A673 (cell line): ENCODE measurements at regions not wholly inside any gene's neighbourhood (a gene's known extent, or its start where the extent isn't known, plus 50 kb on each side); places are given as distances from the start of the nearest gene placed in this dataset.

Experiments
- BruUV-seq: library from RNA; stranded (reverse); fragments of 400-500 nt; replicated peaks from 2 replicates; lab custom pipeline; 2021; lab: Mats Ljungman, UMichigan
- CTCF ChIA-PET: fragments of 300-600 bp; sonication (Branson Sonifier 250); formaldehyde crosslinking; loops from one replicate; lab custom pipeline; 2022; ENCODE audit warnings: antibody characterized with exemption; lab: Charles Lee
- POLR2A ChIA-PET: fragments of 300-600 bp; sonication (Branson Sonifier 250); formaldehyde crosslinking; loops from one replicate; lab custom pipeline; 2022; ENCODE audit warnings: antibody characterized with exemption; ENCODE audit not compliant: low non-redundant PET; lab: Charles Lee
- DNase-seq: peaks from one replicate; pipeline ENCODE4 v3.0.0-alpha.2; 2015; ENCODE audit warnings: low spot score
- H3K27ac ChIP-seq: fragments of 200-600 bp; sonication (generic); 2 replicates; pipeline ENCODE4 v1.5.1; 2016; ENCODE audit warnings: mixed run types, low read depth, mild to moderate bottlenecking, mixed read lengths, antibody characterized with exemption, low read length; ENCODE audit not compliant: poor library complexity, severe bottlenecking
- H3K27me3 ChIP-seq: fragments of 200-600 bp; sonication (generic); replicated peaks from 2 replicates; pipeline ENCODE4 v1.6.1; 2017; ENCODE audit warnings: mixed run types, low read depth, mild to moderate bottlenecking, mixed read lengths, antibody characterized with exemption, low read length; ENCODE audit not compliant: insufficient read depth, poor library complexity
- H3K36me3 ChIP-seq: fragments of 200-600 bp; sonication (generic); 2 replicates; pipeline ENCODE4 v1.6.1; 2016; ENCODE audit warnings: mixed run types, mild to moderate bottlenecking, mixed read lengths, antibody characterized with exemption, low read length; ENCODE audit not compliant: insufficient read depth, poor library complexity, severe bottlenecking
- H3K4me1 ChIP-seq: fragments of 200-600 bp; sonication (generic); 2 replicates; pipeline ENCODE4 v1.6.1; 2017; ENCODE audit warnings: mixed run types, mild to moderate bottlenecking, mixed read lengths, antibody characterized with exemption, low read length; ENCODE audit not compliant: insufficient read depth, poor library complexity, severe bottlenecking
- H3K4me3 ChIP-seq: fragments of 200-600 bp; sonication (generic); 2 replicates; pipeline ENCODE4 v1.5.1; 2016; ENCODE audit warnings: low read depth, mixed run types, mild to moderate bottlenecking, mixed read lengths, low read length; ENCODE audit not compliant: poor library complexity, severe bottlenecking
- H3K9me3 ChIP-seq: fragments of 200-600 bp; sonication (generic); 2 replicates; pipeline ENCODE4 v1.6.1; 2016; ENCODE audit warnings: mixed run types, low read depth, mild to moderate bottlenecking, mixed read lengths, antibody characterized with exemption, low read length; ENCODE audit not compliant: poor library complexity, severe bottlenecking
- EZH2 ChIP-seq: fragments of 200-600 bp; sonication (generic); IDR thresholded peaks from 2 replicates; pipeline ENCODE4 v1.6.1; 2017; ENCODE audit warnings: borderline replicate concordance, low read depth, mild to moderate bottlenecking, mixed read lengths, antibody characterized with exemption, low read length; ENCODE audit not compliant: poor library complexity, severe bottlenecking
- intact Hi-C: fragments of 100-400 bp; cut with micrococcal nuclease; formaldehyde crosslinking; loops from one replicate; pipeline ENCODE4 v1.10.0; 2022; ENCODE audit not compliant: unreplicated experiment
- TF ChIP-seq, protein P1 (sequence below): fragments of 300-800, 200-600 bp; sonication (generic); conservative IDR thresholded peaks from 2 replicates; pipeline ENCODE4 v1.5.1; 2017; ENCODE audit warnings: low read depth, mild to moderate bottlenecking, antibody characterized with exemption, low read length, moderate library complexity, mixed read lengths

DNA sequence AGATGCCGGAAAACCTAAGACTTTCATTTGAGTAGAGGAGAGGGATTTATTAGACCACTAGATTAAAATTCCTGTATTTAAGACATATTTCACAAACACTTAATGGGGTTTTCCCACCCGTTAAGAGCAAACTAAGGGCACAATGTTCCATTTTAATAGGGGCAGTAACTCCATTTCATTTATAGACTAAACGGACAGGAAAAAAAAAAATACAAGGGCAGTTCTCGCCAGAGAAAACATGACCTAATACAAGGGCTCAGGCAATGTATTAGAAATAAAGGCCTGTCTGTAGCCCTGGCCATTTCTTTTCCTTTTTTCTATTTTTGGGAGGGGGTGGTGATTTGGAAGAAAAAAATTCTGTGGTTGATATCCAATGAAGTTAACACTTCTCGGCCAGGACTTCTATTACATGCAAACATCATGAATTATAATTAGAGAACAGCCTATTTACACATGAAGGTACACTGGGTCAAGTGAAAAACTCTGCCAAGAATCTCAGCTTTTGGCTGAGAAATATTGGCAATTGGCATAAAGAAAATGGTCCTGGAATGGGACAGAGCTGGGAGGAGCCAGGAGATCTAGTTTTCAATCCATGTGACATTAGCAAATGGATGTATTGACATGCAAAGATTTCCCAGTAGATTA lies 641.1 kb upstream of the TBX3 start:
- intact Hi-C loops: no loop called here
- POLR2A ChIA-PET: no interaction called here

DNA sequence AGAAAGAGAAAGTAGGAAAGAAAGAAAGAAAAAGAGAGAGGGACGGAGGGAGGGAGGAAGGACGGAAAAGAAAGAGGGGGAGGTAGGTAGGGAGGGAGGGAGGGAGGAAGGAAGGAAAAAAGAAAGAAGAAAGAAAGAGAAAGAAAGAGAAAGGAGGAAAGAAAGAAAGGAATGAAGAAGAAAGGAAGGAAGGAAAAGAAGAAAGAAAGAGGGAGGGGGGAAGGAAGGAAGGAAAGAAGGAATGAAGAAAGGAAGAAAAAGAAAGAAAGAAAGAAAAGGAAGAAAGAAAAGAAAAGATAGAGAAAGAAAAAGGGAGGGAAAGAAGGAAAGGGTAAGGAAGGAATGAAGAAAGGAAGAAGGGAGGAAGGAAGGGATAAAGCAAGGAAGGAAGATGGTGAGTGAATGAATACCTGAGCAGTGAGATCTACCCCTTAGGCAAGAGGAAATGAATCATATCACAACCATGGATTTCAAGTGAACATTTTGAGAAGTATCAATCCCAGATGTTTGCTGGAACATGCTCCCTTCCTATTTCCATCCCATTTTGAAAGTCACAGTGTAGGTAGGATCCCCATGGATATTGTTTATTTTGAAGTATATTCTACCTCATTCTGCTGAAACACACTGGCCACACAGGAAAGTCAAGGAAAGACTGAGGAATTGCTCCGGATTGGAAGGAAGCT lies 639.4 kb upstream of the TBX3 start:
- Histone ChIP-seq H3K9me3 (no peaks in the 10 kb centered on the region), H3K36me3 (no peaks in the 10 kb centered on the region), H3K4me3 (no peak overlapping the region), H3K27me3 (no peaks in the 10 kb centered on the region), H3K4me1 (no peaks in the 10 kb centered on the region), H3K27ac (no peak overlapping the region)
- TF ChIP-seq EZH2: no peak
- TF ChIP-seq, protein P1, sequence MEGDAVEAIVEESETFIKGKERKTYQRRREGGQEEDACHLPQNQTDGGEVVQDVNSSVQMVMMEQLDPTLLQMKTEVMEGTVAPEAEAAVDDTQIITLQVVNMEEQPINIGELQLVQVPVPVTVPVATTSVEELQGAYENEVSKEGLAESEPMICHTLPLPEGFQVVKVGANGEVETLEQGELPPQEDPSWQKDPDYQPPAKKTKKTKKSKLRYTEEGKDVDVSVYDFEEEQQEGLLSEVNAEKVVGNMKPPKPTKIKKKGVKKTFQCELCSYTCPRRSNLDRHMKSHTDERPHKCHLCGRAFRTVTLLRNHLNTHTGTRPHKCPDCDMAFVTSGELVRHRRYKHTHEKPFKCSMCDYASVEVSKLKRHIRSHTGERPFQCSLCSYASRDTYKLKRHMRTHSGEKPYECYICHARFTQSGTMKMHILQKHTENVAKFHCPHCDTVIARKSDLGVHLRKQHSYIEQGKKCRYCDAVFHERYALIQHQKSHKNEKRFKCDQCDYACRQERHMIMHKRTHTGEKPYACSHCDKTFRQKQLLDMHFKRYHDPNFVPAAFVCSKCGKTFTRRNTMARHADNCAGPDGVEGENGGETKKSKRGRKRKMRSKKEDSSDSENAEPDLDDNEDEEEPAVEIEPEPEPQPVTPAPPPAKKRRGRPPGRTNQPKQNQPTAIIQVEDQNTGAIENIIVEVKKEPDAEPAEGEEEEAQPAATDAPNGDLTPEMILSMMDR: no peak
- CTCF ChIA-PET: no interaction called here
- intact Hi-C loops: no loop called here
- BruUV-seq: no TSS peak
- DNase-seq: no peak
- POLR2A ChIA-PET: no interaction called here

More for the DNA sequence above, 641.1 kb upstream of the TBX3 start:
- DNase-seq: no peak
- H3K9me3 ChIP-seq: peaks cover 4% of the 10 kb centered on the region
- no TSS peak for BruUV-seq
- CTCF ChIA-PET: no interaction called here
- H3K4me1 ChIP-seq: no peaks in the 10 kb centered on the region
- no peak for TF ChIP-seq EZH2
- TF ChIP-seq, protein P1: no peak
- no peaks in the 10 kb centered on the region for H3K36me3 ChIP-seq
- H3K27ac ChIP-seq: no peak overlapping the region
- H3K4me3 ChIP-seq: no peak overlapping the region
- no peaks in the 10 kb centered on the region for H3K27me3 ChIP-seq

DNA sequence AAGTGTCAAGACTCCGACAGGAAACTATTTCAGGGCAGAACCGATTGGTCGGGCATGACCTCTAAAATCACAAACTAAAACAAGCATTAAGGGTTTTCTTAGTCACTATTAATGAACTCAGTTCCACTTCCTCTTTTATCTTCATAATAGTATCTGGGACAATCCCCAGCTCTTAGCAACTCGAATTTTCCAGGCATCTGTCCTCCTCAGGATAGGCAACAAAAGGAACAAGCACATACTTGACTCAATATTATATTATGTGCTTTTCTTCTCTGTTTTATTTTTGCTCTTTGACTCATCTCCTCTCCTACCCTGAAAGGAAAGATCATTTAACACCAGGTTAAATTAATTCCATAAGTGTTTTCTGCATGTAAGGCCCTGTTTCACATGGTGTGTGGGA lies 638.3 kb upstream of the TBX3 start:
- H3K4me3 ChIP-seq: no peak overlapping the region
- intact Hi-C loops: no loop called here
- no TSS peak for BruUV-seq

More for the DNA sequence above, 638.3 kb upstream of the TBX3 start:
- ChIA-PET POLR2A (no interaction called here), CTCF (no interaction called here)
- no peak overlapping the region for H3K27ac ChIP-seq
- no peaks in the 10 kb centered on the region for H3K4me1 ChIP-seq
- H3K9me3 ChIP-seq: no peaks in the 10 kb centered on the region
- no peaks in the 10 kb centered on the region for H3K27me3 ChIP-seq
- no peak for DNase-seq
- TF ChIP-seq EZH2: no peak
- TF ChIP-seq, protein P1: no peak
- H3K36me3 ChIP-seq: no peaks in the 10 kb centered on the region
